ENCODE measurements at regions not wholly inside any gene's neighbourhood (a gene's known extent, or its start where the extent isn't known, plus 50 kb on each side); places are given as distances from the start of the nearest gene placed in this dataset.

DNA sequence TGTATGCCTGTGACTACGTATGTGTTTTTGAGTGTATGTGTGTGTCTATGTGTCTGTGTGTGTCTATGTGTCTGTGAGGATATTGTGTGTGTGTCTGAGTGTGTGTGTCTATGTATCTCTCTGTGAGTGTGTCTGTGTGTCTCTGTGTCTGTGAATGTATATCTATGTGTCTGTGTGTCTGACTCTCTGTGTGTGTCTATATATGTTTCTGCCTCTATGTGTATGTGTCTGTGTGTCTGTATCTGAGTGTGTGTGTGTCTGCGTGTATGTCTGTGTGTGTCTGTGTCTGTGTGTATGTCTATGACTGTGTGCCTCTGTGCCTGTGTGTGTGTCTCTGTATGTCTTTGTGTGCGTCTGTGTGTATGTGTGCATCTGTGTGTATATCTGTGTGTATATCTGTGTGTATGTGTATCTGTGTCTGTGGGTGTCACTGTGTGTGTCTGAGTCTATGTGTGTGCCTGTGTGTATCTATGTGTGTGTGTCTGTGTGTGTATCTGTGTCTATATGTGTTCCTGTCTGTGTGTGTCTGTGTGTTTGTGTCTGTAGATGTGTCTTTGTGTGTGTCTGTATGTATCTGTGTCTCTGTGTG lies 172.7 kb downstream of the MYCN start:
- H3K36me3 ChIP-seq, result no peaks in the 10 kb centered on the region
- H3K4me1 ChIP-seq, result peaks cover 0 to 5% of the 10 kb centered on the region in 2 donors
- no peaks in the 10 kb centered on the region for H3K9me3 ChIP-seq
- WGBS, 2 donors, result 81 to 98% methylated on average over 3 of the region's 3 CpGs
- H3K27me3 ChIP-seq, result no peaks in the 10 kb centered on the region
- TF ChIP-seq, protein P1, sequence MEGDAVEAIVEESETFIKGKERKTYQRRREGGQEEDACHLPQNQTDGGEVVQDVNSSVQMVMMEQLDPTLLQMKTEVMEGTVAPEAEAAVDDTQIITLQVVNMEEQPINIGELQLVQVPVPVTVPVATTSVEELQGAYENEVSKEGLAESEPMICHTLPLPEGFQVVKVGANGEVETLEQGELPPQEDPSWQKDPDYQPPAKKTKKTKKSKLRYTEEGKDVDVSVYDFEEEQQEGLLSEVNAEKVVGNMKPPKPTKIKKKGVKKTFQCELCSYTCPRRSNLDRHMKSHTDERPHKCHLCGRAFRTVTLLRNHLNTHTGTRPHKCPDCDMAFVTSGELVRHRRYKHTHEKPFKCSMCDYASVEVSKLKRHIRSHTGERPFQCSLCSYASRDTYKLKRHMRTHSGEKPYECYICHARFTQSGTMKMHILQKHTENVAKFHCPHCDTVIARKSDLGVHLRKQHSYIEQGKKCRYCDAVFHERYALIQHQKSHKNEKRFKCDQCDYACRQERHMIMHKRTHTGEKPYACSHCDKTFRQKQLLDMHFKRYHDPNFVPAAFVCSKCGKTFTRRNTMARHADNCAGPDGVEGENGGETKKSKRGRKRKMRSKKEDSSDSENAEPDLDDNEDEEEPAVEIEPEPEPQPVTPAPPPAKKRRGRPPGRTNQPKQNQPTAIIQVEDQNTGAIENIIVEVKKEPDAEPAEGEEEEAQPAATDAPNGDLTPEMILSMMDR (IDR thresholded peaks at IDR 0.05), result no peak
- TF ChIP-seq POLR2A (IDR thresholded peaks at IDR 0.05), result no peak
- H3K4me3 ChIP-seq (replicated peaks in 1 of 3), result no peak overlapping the region
- DNase-seq, result no peak
- no peak overlapping the region for H3K27ac ChIP-seq
- intact Hi-C loops (cut with DNase I), result no loop called here

DNA sequence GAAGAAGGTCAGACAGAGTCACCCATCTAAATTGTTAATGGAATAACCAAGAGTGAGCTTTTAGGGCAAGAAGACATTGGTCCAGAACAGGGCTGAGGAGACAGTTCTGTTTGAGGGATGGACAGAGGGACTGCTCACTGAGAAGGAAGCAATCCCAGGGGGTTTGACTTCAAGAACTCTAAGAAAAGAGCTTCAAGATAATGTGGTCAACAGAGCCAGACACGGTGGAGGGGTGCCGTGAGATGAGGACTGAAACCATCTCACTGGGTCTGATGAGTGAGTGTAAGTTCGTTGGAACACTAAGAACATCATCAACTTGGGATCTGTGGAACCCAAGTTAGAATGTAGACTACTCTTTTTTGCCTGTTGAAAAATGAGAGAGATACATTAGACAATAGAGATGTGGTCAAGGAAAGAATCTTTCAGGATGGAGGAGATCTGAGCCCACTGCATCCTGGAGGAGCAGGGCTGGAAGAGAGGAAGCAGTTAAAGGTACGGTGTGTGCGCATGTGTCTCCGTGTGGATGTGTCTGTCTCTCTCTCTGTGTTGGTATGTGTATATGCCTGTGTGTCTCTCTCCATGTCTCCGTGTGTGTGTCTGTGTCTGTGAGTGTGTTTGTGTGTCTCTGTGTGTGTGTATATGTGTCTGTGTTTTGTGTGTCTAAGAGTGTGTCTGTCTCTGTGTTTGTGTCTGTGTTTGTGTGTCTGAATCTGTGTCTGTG lies 172.1 kb downstream of the MYCN start:
- Histone ChIP-seq H3K4me1 (peaks cover 0 to 5% of the 10 kb centered on the region in 2 donors), H3K27ac (no peak overlapping the region), H3K36me3 (no peaks in the 10 kb centered on the region), H3K9me3 (no peaks in the 10 kb centered on the region), H3K27me3 (no peaks in the 10 kb centered on the region), H3K4me3 (replicated peaks in 1 of 3) (no peak overlapping the region)
- no peak for DNase-seq
- TF ChIP-seq, protein P1 (IDR thresholded peaks at IDR 0.05), result no peak
- no peak for TF ChIP-seq POLR2A (IDR thresholded peaks at IDR 0.05)
- WGBS, 2 donors, result 88 to 89% methylated on average over 7 of the region's 7 CpGs
- intact Hi-C loops (cut with DNase I), result no loop called here

DNA sequence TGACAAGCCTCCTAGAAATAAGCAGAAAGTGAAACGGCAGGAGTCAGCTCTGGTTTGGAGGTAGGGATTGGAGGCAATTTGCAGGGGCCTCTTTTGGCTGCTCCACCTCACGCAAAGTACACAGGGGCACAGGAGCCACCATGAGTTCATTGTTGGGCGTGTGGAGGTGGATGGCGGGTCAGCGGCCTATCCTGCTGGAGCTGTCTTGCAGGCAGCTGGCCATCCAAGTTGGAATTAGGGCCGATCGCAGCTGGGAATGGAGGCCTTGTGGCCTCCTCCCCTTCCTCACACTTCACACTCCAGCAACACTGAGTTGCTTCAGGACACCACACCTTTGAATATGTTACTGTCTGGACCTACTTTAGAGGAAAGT lies 171.5 kb downstream of the MYCN start:
- Histone ChIP-seq H3K4me3 (replicated peaks in 1 of 3) (no peak overlapping the region), H3K27me3 (no peaks in the 10 kb centered on the region), H3K9me3 (no peaks in the 10 kb centered on the region), H3K36me3 (no peaks in the 10 kb centered on the region), H3K27ac (no peak overlapping the region), H3K4me1 (peaks cover 0 to 5% of the 10 kb centered on the region in 2 donors)
- 93 to 96% methylated on average over 7 of the region's 7 CpGs for WGBS, 2 donors
- no peak for TF ChIP-seq POLR2A (IDR thresholded peaks at IDR 0.05)
- TF ChIP-seq, protein P1 (IDR thresholded peaks at IDR 0.05), result no peak
- no peak for DNase-seq
- intact Hi-C loops (cut with DNase I), result no loop called here

DNA sequence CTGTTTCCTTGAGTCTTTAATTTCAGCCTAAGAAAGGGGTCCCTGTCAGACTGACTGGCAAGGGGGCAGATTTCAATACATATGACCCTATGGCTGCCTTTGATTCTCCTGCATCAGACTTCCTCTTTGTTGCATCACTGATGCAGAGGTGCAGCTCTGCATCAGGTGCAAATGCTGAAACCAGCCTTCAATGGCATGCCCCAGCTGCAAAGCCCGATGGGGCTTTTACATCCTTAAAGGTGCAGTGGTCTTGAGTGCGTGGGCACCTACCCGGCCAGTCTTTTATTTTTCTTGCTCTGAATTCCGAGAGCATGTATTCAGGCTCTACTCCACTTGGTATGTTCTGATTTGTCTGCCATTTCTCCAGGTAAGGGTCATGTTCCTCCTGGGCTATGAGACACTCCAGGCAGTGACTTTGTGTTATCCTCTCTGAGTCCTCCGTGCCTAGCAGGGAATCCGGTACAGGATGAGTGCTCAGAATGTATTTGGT lies 169.5 kb downstream of the MYCN start:
- 71 to 77% methylated on average over 6 of the region's 6 CpGs for WGBS, 2 donors
- Histone ChIP-seq H3K36me3 (no peaks in the 10 kb centered on the region), H3K4me1 (peaks cover 0 to 5% of the 10 kb centered on the region in 2 donors), H3K27ac (no peak overlapping the region), H3K27me3 (no peaks in the 10 kb centered on the region), H3K4me3 (replicated peaks in 1 of 3) (no peak overlapping the region), H3K9me3 (no peaks in the 10 kb centered on the region)
- intact Hi-C loops (cut with DNase I), result no loop called here
- TF ChIP-seq, protein P1 (IDR thresholded peaks at IDR 0.05), result no peak
- no peak for TF ChIP-seq POLR2A (IDR thresholded peaks at IDR 0.05)
- no peak for DNase-seq

DNA sequence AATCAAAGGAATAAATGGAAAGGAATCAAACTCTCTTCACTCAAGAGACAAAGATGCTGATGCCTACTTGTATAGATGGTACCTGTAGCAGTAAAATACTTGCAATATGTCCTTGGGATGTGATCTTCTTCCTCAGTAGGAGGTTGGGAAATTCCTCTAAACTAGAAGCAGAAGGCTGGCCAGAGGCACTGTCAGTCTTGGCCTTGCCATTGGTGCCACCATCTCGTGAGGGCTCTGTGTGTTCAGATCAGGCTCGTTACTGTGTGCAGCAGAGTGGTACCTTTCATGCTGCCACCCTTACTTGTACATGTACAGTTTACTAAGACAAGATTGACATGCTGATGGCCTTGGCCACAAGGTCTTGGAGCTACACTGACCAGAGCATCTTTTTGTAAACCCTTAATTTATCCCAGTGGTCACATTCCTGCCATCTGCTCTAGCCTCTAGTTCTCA lies 169.0 kb downstream of the MYCN start:
- WGBS, 2 donors, result 84 to 95% methylated on average over 2 of the region's 2 CpGs
- H3K4me1 ChIP-seq, result peaks cover 0 to 5% of the 10 kb centered on the region in 2 donors
- intact Hi-C loops (cut with DNase I), result no loop called here
- H3K36me3 ChIP-seq, result no peaks in the 10 kb centered on the region
- H3K4me3 ChIP-seq (replicated peaks in 1 of 3), result no peak overlapping the region
- TF ChIP-seq, protein P1 (IDR thresholded peaks at IDR 0.05), result no peak
- TF ChIP-seq POLR2A (IDR thresholded peaks at IDR 0.05), result no peak
- H3K27ac ChIP-seq, result no peak overlapping the region
- DNase-seq, result no peak
- H3K9me3 ChIP-seq, result no peaks in the 10 kb centered on the region
- H3K27me3 ChIP-seq, result no peaks in the 10 kb centered on the region

All from thyroid gland (tissue), 4 donors.